HL-60/S4 (cell line): ENCODE measurements at regions not wholly inside any gene's neighbourhood (a gene's known extent, or its start where the extent isn't known, plus 50 kb on each side); places are given as distances from the start of the nearest gene placed in this dataset.

Experiments used
- in situ Hi-C: fragments of 300-500 bp; cut with MboI; formaldehyde crosslinking; loops from 2 replicates; pipeline ENCODE4 v1.14.3; 2022; ENCODE audit warnings: low sequenced_read_pairs

DNA sequence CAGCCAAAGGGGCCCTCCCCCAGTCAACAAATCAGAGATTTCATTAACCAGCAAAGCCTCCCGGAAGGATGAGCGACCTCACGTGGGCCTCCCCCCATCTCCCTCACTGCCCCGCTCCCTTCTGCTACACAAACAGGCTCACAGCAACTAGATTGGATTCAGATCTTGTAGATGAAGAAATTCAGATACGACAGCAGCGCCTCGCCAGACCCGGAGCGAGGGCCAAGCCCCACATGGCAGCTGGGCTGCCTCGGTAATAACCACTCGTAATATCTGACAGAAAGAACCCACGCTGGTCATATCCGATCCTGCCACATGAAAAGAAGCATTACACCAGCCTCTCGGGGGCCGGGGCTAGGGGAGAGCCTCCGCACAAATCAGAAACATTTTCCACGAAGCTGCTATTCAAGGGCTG is 581.3 kb downstream of the BCOR start:
- in situ Hi-C loops, result no loop called here

DNA sequence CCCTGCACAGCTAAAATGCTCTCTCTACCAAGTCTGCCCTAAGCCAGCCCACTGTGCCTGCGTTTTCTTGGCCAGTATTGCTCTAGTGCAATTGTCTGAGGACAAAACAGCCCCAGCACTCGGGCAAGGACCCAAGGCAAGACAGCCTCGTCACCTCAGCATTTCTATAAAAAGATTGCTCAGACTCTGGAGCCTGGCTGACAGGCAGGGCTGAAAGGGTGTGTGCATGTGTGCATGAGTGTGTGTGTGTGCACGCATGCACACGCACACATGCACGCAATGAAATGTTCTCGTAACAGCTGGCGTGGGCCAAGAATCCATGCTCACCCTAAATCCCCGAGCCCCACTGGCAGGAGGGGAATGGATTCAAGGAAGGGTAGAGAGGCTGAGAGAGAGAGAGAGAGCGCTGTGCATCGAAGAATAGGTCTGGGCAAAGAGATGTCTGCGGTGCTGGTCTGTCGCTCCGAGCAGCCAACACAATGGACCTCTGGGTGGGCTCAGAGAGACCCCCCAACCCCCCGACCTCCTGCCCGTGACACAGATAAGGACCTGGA is 579.2 kb downstream of the BCOR start:
- in situ Hi-C loops, result no loop called here

DNA sequence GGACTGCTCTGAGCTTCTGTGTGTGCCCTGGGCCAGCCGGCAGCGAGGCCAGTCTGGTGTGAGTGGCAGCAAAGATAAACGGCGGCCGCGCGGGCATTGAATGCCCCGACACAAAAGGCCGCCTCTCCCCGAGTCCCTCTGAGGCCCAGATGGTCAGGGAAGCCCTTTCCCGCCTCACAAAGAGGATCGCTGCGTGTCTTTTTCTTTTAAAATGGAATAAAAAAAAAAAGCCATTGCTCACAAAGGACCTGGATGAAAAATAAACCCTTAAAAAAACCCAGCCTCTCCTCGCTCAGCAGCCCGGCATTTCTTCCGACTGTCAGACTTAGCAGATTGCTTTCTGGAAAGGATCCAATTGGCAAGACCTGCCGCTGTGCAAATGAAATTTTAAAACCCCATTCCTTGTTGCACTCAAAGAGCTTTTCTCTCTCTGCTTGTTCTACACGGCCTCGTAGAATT is 578.7 kb downstream of the BCOR start:
- in situ Hi-C loops, result no loop called here

DNA sequence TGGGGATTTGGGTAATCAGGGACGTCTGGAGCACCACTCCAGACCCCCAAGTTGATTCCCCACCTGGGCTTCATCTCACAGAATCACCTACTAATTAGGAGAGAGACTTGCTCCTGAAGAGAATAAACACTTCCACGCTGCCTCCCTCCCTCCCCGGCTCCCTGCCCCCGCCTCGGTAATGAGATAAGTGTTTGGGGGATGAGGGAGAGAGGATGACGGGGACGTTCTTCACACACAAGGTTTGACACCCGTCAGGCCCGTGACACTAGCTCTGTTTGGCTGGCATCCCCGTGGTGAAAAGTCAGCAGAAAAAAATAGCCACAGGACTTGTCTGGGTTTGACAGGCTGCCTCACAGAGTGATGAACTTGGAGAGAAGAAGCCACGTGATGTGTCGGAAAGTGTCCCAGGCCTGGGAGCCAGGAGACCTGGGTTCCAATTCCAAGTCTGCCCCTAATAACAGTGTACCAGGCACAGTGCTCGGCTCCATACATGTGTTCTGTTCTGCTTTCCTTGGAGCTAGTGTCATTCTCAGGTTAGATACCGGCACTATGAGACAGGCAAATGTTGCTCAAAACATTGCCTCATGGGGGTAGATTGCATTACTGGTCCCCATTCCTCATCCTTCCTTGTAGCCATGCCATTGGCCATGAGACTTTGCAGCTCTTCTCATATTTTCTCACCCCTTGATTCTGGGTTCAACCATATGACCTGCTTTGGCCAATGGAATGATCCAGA is 578.0 kb downstream of the BCOR start:
- in situ Hi-C loops, result no loop called here

DNA sequence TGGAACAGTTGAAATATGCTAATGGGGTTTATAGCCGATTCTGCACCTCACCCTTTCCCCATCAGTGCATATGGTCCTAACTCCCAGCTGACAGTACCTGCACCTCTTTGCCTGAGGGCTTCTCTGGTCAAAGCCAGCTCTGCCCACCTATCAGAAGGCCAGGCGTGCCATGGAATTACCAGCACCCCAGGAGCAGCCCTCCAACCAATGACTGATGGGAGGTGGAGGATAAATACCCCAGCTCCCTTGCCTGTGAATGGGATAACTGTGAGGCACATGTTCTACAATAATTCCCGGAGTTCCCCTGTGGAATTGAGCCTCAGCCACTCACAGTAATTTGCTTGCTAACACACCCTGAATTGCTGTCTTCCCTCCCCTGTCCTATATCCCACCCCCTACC is 572.0 kb downstream of the BCOR start:
- in situ Hi-C loops, result no loop called here

DNA sequence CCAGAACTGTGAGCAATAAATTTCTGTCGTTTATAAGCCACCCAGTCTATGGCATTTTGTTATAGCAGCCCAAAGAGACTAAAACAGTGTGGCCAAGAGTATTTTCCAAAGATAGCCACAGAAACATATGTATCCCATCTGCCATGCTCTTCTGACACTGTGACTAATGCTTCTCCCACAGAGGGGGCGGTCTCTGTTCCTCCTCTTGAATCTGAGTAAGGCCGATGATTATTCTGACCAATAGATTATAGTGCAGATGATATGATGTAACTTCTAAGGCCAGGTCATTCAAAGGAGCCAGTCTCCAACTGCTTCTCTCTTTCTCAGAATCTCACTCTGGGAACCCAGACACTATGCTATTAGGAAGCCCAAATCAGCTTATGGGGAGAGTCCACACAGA is 570.7 kb downstream of the BCOR start:
- in situ Hi-C loops, result no loop called here

DNA sequence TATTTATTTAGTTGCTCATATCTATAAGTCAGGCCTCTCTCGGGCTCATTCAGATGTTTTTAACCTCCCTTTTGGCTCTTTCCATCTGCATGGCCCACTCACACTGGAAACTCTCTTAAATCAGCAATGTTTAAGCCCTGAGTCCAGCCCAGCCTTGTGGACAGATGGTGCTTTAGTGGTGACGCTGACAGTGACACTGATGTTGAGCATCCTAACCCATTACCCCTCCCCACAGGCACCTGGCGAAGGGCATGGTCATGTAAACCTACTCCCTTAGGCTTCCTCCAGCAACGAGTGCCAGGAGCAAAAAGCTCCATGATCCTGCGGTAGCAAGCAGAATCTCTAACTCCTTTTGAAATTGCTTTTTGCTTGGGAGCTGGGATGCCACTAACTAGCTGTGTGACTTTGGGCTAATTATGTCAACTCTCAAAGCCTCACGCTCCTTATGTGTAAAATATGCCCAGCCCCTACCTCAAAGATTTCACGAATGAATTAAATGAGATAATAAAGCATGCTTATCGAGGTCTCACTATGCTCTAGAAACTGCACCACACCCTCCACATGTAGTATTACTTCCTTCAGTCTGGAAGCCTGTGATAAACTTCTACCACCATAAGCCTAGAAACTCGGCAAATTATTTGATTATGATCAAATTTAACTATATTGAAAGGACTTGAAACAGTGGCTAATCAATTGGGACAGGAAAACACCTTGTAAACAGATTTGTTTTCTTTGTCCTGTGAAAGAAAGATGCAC is 569.4 kb downstream of the BCOR start:
- in situ Hi-C loops, result no loop called here

DNA sequence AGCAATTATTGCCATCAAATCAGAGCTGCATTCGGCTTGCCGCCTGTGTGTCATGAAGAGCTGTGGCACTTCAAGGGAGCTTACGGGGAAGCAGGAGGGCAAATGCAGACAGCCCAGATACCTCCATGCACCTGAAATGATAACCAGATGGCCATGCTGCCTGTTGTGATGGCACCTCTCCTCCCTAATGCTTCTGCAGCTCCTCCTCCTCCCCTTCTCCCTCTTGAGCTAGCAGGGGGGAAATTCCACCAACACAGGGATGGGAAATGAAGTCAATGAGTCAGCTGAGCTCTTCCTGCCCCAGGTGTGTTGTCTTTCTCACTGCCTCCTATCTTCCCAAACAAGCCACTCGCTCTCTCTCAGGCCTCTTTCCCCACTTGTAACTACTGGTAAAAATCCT is 565.0 kb downstream of the BCOR start:
- in situ Hi-C loops, result no loop called here

DNA sequence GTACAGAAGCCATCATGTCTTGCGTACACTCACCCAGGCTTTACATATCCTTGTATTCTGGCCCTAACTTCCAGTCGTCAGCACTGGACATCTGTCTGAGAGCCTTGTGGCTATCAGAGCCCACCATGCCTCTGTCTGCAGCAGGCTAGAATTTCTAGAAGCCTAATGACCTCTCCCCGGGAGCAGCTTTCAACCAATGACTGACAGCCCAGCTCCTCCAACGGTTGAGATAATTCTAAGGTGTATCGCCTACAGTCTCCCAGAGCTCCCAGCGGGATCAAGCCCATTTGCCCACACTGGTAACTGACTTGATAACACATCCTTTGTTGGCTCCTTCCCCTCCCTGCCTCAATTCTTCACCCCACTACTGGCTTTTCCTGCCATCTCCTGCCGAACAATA is 562.8 kb downstream of the BCOR start:
- in situ Hi-C loops, result no loop called here

DNA sequence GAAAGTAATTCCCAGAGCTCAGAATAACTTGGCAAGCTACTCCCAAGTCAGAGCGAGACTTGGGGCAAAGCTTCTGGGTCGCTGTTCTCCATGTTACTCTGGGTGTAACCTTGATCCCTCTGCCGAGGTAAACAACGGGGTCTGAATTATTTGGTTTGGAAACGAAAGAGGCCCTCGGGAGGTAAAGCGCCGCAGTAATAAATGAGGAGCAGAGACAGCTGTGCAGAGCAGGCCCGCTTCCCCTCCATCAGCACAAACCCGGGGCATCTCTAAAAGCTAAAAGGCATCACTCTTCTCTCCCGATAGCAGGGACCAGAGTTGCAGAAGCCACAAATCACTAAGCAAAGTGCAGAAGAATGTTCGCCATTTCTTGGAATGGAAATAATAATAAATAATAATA is 561.5 kb downstream of the BCOR start:
- in situ Hi-C loops, result no loop called here

DNA sequence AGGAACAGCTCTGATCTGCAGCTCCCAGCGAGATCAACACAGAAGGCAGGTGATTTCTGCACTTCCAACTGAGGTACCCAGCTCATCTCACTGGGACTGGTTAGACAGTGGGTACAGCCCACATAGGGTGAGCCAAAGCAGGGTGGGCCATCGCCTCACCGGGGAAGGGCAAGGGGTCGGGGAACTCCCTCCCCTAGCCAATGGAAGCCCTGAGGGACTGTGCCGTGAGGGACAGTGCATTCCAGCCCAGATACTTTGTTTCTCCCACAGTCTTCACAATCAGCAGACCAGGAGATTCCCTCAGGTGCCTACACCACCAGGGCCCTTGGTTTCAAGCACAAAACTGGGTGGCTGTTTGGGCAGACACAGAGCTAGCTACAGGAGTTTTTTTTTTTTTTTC is 555.9 kb downstream of the BCOR start:
- in situ Hi-C loops, result no loop called here

DNA sequence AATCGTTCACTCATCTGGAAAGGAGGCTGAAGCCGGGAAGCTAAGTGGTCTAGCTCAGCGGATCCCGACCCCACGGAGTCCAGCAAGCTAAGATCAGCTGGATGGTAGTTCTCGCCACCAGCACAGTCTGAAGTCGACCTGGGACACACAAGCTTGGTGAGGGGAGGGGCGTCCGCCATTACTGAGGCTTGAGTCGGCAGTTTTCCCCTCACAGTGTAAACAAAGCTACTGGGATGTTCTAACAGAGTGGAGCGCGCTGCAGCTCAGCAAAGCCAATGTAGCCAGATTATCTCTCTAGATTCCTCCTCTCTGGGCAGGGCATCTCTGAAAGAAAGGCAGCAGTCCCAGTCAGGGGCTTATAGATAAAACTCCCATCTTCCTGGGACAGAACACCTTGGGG is 555.4 kb downstream of the BCOR start:
- in situ Hi-C loops, result no loop called here

DNA sequence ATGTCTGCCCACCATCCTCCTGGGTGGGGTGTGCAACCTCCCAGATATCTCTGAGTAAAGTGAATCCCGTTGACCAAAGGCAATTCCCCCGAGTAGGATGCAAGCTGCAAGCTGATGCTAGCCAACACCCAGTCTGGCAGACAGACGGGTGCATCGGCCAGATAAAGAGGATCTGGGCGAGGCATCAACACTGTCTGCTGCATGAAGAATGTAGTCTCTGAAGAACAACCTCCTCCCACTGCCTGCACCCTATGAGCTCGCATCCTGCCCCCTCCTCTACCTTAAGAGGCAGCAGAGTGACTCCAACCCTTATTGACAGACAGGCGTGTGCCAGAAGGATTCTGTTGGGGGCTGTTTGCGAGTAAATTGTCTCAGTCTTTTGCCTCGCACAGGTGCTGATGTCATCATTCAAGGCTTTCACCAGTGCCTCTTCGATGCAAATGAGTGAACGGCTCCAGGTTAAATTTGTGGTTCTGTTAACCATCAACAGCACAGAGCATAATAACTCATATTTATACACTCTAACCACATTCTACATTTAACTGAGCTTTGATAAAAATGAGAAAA is 546.9 kb downstream of the BCOR start:
- in situ Hi-C loops, result no loop called here

DNA sequence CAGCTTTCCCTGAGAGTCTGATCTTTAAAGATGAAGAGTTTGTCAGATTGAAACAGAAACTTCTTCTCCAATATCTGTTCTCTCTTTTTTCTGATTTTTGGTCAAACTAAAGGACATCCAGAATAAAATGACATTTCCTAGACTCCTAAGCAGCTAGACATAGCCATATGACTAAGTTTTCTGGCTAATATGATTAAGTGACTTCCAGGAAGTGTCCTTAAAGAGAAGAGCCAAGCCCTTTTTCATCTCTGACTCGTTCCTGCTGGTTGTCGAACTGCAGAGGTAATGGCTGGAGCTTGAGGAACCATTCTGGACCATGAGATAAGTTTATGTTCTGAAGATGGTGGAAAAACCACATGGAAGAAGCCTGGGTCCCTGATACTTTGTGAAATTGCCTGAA is 546.0 kb downstream of the BCOR start:
- in situ Hi-C loops, result no loop called here

DNA sequence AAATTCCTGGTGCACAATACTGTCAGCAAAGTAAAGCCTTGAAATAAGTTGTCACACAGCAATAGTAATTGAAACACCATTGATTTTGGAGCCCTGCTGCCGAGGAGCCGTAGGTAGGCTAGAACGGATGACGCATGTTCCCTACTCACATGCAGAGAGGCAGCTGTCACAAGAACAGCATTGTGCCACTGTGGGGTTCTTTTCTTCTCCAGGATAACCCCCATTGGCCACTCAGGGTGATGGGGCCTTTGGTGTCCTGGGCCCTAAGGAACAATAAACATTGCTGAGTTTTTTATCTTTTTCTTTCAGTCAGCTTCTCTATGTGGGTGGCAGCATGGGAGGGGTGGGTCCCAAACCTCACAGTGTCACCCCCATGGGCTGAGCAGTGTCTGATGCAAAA is 542.3 kb downstream of the BCOR start:
- in situ Hi-C loops, result no loop called here

DNA sequence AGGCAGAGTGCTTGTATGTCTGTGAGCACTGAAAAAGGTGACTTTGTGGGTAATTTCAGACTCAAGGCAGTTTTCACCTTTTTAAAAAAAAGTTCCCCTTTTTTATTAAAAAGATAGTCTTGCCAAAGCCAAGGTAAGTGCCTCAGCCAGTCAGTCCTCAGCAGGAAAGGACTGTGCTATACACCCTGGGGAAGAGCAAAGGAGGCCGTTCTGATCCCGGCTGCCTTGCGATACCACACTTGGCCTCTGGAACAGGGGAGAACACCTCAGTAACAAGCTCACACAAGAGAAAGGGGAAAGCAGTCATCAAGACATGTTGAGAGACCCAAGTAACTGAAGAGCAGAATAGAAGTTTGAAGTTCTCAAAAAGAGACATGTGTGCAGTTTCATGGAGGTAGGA is 541.7 kb downstream of the BCOR start:
- in situ Hi-C loops, result no loop called here

DNA sequence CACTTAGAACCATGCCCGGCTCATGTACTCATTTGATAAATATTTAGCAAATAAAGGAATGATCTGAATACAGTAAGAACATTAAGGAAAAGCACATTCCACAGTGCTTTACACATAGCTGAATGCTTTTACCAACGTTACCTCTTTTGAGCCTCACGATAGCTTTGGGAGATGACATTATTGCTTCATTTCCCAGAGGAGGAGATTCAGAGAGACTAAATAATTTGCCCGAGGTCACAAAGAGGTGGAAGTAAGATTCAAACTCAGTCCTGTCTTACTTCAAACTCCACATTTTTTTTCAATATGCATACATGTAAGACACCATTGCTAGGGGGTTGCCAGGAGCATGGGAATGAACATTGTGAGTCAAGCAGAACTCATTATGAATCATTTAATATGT is 538.5 kb downstream of the BCOR start:
- in situ Hi-C loops, result no loop called here

DNA sequence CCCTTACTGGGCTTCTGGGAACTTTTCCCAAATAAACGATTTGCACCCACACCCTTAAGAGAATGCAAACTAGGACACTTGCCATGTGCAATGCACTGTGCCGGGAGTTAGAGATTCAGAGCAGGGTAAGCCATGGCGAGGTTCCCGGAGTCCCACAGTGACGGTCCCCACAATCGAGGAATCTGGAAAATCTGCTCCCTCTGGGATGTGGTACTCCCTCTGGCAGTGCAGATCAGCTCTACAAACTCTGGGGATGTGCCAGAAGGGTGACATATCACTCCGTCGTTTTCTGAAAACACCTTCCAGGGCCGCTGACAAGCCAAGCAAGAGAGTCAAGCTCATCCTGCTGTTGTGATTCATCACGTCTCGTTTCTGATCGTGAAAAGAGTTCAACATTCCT is 537.5 kb downstream of the BCOR start:
- in situ Hi-C loops, result no loop called here

DNA sequence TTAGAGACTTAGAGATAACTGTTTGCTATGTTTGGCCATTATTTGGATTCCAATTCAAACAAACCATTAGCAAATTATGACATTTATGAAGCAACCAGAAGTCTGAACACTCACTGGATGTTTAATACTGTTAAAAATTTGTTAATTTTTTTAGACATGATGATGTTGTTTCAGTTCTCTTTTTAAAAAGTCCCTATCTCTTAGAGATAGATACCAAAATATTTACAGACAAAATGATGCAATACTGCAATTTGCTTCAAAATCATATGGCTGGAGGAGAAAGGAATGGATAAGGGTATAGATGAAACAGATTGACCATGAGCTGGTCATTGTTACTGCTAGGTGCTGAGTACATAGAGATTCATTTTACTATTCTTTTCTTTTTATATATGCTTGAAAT is 534.6 kb downstream of the BCOR start:
- in situ Hi-C loops, result no loop called here

DNA sequence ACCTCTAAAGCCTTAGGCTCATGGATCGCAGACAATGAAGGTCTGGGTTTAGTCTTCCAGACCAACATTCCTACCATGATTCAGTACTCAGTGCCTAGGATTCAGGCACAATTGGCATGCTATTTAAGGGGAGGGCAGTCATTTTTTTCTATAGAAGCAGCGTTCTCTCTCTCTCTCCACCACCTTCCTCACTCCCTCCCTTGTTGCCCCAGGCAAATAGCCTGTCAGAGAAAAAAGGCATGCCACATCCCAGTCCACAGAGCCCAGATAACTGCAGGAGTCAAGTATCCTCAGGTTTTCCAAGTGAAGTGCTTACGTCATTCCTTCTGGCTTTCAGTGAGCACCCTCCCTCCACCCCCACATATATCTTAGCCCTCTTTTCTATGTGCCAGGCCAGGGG is 533.0 kb downstream of the BCOR start:
- in situ Hi-C loops, result no loop called here

DNA sequence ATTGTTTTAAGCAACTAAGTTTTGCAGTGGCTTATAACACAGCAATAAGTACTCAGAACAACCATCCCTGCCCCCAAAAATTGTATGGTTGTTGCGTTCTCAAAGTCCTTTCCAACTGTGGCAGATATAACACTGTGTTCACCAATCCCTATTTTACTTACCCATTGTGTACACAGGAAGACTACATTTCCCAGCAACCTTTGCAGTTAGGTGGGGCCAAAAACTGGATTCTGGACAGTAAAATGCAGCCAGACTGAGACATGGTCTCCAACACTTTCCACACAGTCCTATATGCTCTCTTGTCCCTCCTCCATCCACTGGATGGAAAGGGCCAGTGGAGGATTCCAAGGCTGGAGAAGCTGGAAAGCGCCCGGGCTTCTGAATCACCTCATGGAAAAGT is 523.6 kb downstream of the BCOR start:
- in situ Hi-C loops, result no loop called here
